Lower leg skin (tissue), 4 donors: ENCODE measurements at regions not wholly inside any gene's neighbourhood (a gene's known extent, or its start where the extent isn't known, plus 50 kb on each side); places are given as distances from the start of the nearest gene placed in this dataset.

ENCODE experiments used
- DNase-seq, 2 donors: peaks; one replicate each; pipeline ENCODE4 v3.0.0-alpha.2; 2019; ENCODE audit warnings: low spot score in 2 of 2
- H3K4me3 ChIP-seq: fragments of 200-600 bp; sonication (generic); 2 replicates; pipeline ENCODE4 v1.5.1; 2017; ENCODE audit warnings: mild to moderate bottlenecking, low read depth; ENCODE audit not compliant: poor library complexity, severe bottlenecking
- POLR2A ChIP-seq, 2 donors: fragments of 450-650 bp; IDR thresholded peaks; one replicate each; pipeline ENCODE4 v1.6.1; 2016 to 2017; ENCODE audit warnings: antibody characterized with exemption in 2 of 2, mild to moderate bottlenecking in 1 of 2, moderate library complexity in 1 of 2
- whole genome bisulfite sequencing, 2 donors: methylation state at CpG; one replicate each; pipeline ENCODE4 v1.1.5; 2018; 5-methylcytosine and 5-hydroxymethylcytosine counted together
- intact Hi-C: fragments of 100-400 bp; cut with DNase I; formaldehyde crosslinking; loops from one replicate; pipeline ENCODE4 v1.15.0; 2023; ENCODE audit warnings: low total_unique reads
- TF ChIP-seq, protein P1 (sequence below), 3 donors: fragments of 450-650 bp; IDR thresholded peaks; one replicate each; pipeline ENCODE4 v1.5.1; 2016; ENCODE audit warnings: antibody characterized with exemption in 3 of 3, mild to moderate bottlenecking in 3 of 3, moderate library complexity in 2 of 3

DNA sequence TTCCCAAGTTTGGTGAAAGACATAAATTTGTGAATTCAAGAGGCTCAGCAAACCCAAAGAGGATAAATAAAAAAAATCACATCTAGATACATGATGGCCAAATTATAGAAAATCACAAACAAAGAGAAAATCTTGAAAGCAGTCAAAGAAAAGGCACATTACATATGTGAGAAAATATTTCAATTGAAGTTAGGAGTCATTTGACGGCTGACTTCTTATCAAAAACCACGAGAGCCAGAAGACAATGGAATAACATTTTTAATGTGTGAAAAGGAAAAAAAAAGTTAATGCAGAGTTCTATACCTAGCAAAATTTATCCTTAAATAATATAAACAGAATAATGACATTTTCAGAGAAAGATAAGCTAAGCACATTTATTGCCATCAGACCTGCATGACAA is 307.0 kb downstream of the C12orf75 start:
- DNase-seq: no peak
- 86 to 90% methylated on average over 2 of the region's 2 CpGs for WGBS, 2 donors
- no peak overlapping the region for H3K4me3 ChIP-seq
- TF ChIP-seq, protein P1, sequence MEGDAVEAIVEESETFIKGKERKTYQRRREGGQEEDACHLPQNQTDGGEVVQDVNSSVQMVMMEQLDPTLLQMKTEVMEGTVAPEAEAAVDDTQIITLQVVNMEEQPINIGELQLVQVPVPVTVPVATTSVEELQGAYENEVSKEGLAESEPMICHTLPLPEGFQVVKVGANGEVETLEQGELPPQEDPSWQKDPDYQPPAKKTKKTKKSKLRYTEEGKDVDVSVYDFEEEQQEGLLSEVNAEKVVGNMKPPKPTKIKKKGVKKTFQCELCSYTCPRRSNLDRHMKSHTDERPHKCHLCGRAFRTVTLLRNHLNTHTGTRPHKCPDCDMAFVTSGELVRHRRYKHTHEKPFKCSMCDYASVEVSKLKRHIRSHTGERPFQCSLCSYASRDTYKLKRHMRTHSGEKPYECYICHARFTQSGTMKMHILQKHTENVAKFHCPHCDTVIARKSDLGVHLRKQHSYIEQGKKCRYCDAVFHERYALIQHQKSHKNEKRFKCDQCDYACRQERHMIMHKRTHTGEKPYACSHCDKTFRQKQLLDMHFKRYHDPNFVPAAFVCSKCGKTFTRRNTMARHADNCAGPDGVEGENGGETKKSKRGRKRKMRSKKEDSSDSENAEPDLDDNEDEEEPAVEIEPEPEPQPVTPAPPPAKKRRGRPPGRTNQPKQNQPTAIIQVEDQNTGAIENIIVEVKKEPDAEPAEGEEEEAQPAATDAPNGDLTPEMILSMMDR (IDR thresholded peaks at IDR 0.05): no peak
- TF ChIP-seq POLR2A (IDR thresholded peaks at IDR 0.05): no peak
- intact Hi-C loops: no loop called here

DNA sequence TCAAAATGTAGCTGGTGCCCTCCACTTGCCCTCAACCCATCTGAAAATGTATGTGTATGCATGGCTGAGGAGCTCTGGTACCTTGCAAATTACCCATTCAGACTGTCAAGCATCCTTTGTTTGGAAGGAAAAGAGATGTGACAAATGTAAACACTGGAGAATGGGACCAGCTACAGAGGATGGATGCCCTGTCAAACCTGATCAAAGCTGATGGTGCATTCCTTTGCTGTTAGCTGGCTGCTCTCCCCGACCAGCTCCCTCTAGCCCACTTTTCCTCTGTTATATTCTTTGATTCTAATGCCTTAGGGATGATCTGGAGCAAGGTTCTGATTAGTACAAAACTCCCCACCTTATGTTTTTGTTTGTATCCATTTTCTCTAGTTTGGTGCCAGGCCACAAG is 310.3 kb downstream of the C12orf75 start:
- intact Hi-C loops: no loop called here
- no peak for DNase-seq
- TF ChIP-seq, protein P1 (IDR thresholded peaks at IDR 0.05): no peak
- H3K4me3 ChIP-seq: no peak overlapping the region
- WGBS, 2 donors: 58% methylated on average over 1 of the region's 1 CpG; no CpG with 5 or more reads in 1 of the 2 donors

DNA sequence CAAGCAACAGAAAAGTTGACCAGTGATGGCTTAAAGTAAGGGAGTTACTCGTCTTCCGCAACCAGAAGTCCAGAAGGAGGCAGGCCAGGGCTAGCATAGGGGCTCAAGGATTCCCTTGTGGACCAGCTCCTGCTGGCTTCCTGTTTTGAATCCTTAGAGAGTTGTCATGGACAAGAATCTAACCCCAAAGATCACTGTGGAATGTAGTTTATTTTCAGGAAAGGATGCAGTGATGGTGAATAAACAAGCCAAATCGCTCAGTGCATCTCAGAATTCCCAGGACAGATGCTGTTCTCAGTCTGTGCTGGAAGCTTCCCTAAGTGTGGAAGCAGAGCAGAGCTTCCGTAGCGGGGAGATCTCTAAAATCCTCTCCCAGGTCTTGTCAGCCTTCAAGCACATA is 311.3 kb downstream of the C12orf75 start:
- intact Hi-C loops: no loop called here
- DNase-seq: no peak
- WGBS, 2 donors: 87 to 89% methylated on average over 5 of the region's 5 CpGs
- no peak overlapping the region for H3K4me3 ChIP-seq
- TF ChIP-seq, protein P1 (IDR thresholded peaks at IDR 0.05): no peak
- no peak for TF ChIP-seq POLR2A (IDR thresholded peaks at IDR 0.05)

DNA sequence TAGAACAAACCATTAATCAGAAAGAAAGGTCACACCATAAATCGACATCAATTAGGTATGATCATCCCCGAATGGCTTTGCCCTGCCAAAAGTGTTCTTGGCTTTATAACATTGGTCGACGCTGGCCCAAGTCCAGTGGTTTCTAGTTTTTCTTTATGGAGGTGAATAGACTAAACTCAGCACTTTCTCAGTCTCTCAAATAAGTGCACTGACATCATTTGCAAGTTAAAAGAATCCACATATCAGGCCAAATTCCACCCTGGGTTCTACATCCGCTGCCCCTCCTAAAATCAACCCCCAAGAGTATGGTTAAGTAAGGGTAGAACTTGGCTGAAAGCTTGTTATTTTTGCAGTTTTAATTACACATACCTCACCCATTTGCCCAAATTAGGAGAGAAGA is 314.3 kb downstream of the C12orf75 start:
- no peak for DNase-seq
- 68 to 71% methylated on average over 5 of the region's 5 CpGs for WGBS, 2 donors
- intact Hi-C loops: no loop called here

GRCh38 chr12:105654606-105655005 is 324.1 kb downstream of the C12orf75 start:
- WGBS, 2 donors: 92 to 94% methylated on average over 1 of the region's 1 CpG
- TF ChIP-seq, protein P1 (IDR thresholded peaks at IDR 0.05): no peak
- TF ChIP-seq POLR2A (IDR thresholded peaks at IDR 0.05): no peak
- H3K4me3 ChIP-seq: no peak overlapping the region

More for the DNA sequence above, 314.3 kb downstream of the C12orf75 start:
- TF ChIP-seq POLR2A (IDR thresholded peaks at IDR 0.05): no peak
- TF ChIP-seq, protein P1 (IDR thresholded peaks at IDR 0.05): no peak
- no peak overlapping the region for H3K4me3 ChIP-seq

GRCh38 chr12:105658389-105658788 is 327.9 kb downstream of the C12orf75 start:
- DNase-seq: no peak
- intact Hi-C loops: no loop called here
- H3K4me3 ChIP-seq: no peak overlapping the region
- 72 to 83% methylated on average over 2 of the region's 2 CpGs for WGBS, 2 donors
- TF ChIP-seq, protein P1 (IDR thresholded peaks at IDR 0.05): no peak

More at GRCh38 chr12:105654606-105655005, 324.1 kb downstream of the C12orf75 start:
- intact Hi-C loops: no loop called here
- no peak for DNase-seq
